Chondrocyte (in vitro differentiated cells): ENCODE measurements at regions not wholly inside any gene's neighbourhood (a gene's known extent, or its start where the extent isn't known, plus 50 kb on each side); places are given as distances from the start of the nearest gene placed in this dataset.

Experiments used
- DNase-seq: peaks from one replicate; pipeline ENCODE4 v3.0.0; 2021; ENCODE audit warnings: mixed read lengths, low spot score
- H3K27ac Mint-ChIP-seq: one replicate; pipeline ENCODE4 v1.8.0; 2021; ENCODE audit warnings: mild to moderate bottlenecking, moderate library complexity, mixed read lengths; ENCODE audit not compliant: unreplicated experiment
- H3K27me3 Mint-ChIP-seq: 2 replicates; pipeline ENCODE4 v1.8.0; 2021; ENCODE audit warnings: low read depth, mixed read lengths
- H3K36me3 Mint-ChIP-seq: 2 replicates; pipeline ENCODE4 v1.8.0; 2021; ENCODE audit warnings: low read depth, mixed read lengths
- H3K4me1 Mint-ChIP-seq: 2 replicates; pipeline ENCODE4 v1.8.0; 2021; ENCODE audit warnings: low read depth, mild to moderate bottlenecking, mixed read lengths
- H3K4me3 Mint-ChIP-seq: one replicate; pipeline ENCODE4 v1.8.0; 2021; ENCODE audit warnings: mild to moderate bottlenecking, moderate library complexity, mixed read lengths; ENCODE audit not compliant: unreplicated experiment
- H3K9me3 Mint-ChIP-seq: 2 replicates; pipeline ENCODE4 v1.8.0; 2021; ENCODE audit warnings: low read depth, mixed read lengths
- TF ChIP-seq, protein P1 (sequence below): fragments of 200-600 bp; sonication (generic); IDR thresholded peaks from 2 replicates; pipeline ENCODE4 v1.5.0; 2021; ENCODE audit warnings: antibody characterized with exemption, mild to moderate bottlenecking, moderate library complexity

GRCh38 chr2:129460299-129461198 lies 518.9 kb upstream of the RAB6C start:
- TF ChIP-seq, protein P1, sequence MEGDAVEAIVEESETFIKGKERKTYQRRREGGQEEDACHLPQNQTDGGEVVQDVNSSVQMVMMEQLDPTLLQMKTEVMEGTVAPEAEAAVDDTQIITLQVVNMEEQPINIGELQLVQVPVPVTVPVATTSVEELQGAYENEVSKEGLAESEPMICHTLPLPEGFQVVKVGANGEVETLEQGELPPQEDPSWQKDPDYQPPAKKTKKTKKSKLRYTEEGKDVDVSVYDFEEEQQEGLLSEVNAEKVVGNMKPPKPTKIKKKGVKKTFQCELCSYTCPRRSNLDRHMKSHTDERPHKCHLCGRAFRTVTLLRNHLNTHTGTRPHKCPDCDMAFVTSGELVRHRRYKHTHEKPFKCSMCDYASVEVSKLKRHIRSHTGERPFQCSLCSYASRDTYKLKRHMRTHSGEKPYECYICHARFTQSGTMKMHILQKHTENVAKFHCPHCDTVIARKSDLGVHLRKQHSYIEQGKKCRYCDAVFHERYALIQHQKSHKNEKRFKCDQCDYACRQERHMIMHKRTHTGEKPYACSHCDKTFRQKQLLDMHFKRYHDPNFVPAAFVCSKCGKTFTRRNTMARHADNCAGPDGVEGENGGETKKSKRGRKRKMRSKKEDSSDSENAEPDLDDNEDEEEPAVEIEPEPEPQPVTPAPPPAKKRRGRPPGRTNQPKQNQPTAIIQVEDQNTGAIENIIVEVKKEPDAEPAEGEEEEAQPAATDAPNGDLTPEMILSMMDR, result no peak
- Mint-ChIP-seq H3K9me3 (no peaks in the 10 kb centered on the region), H3K36me3 (no peaks in the 10 kb centered on the region), H3K4me1 (no peaks in the 10 kb centered on the region), H3K27me3 (no peaks in the 10 kb centered on the region), H3K4me3 (no peak overlapping the region), H3K27ac (no peak overlapping the region)
- no peak for DNase-seq

- no peaks in the 10 kb centered on the region for H3K4me1 Mint-ChIP-seq
- H3K27ac Mint-ChIP-seq, result no peak overlapping the region
- no peaks in the 10 kb centered on the region for H3K27me3 Mint-ChIP-seq
- TF ChIP-seq, protein P1, result no peak
- H3K4me3 Mint-ChIP-seq, result no peak overlapping the region
- DNase-seq, result no peak
- H3K9me3 Mint-ChIP-seq, result no peaks in the 10 kb centered on the region
- H3K36me3 Mint-ChIP-seq, result no peaks in the 10 kb centered on the region
Measured at GRCh38 chr2:129462349-129462748, 517.1 kb upstream of the RAB6C start.

GRCh38 chr2:129462967-129463366 lies 516.5 kb upstream of the RAB6C start:
- Mint-ChIP-seq H3K4me1 (no peaks in the 10 kb centered on the region), H3K36me3 (no peaks in the 10 kb centered on the region), H3K9me3 (no peaks in the 10 kb centered on the region), H3K27me3 (no peaks in the 10 kb centered on the region), H3K4me3 (no peak overlapping the region), H3K27ac (no peak overlapping the region)
- no peak for DNase-seq
- TF ChIP-seq, protein P1, result no peak

DNA sequence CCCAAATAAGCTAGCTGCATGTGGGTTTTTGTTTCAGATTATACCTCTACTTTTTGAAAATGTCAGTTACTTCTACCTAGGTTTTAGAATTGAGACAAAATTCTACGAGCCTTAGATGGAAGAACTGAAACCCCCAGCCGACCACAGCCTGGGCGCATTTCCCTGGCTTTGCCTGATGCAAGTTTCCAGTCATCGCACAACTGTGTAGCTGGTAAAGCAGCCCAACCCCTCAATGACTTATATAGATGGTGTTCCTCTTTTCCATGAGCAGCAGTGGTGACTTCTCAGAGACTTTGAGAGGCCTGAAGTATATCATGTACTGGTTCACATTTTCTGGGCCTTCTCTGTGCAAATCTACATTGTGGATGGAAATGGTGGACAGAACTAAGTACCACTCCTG lies 515.4 kb upstream of the RAB6C start:
- H3K4me1 Mint-ChIP-seq, result no peaks in the 10 kb centered on the region
- H3K4me3 Mint-ChIP-seq, result no peak overlapping the region
- H3K27ac Mint-ChIP-seq, result no peak overlapping the region
- no peaks in the 10 kb centered on the region for H3K9me3 Mint-ChIP-seq
- TF ChIP-seq, protein P1, result no peak
- no peak for DNase-seq
- no peaks in the 10 kb centered on the region for H3K27me3 Mint-ChIP-seq
- no peaks in the 10 kb centered on the region for H3K36me3 Mint-ChIP-seq

- H3K36me3 Mint-ChIP-seq, result no peaks in the 10 kb centered on the region
- TF ChIP-seq, protein P1, result no peak
- no peaks in the 10 kb centered on the region for H3K27me3 Mint-ChIP-seq
- H3K4me1 Mint-ChIP-seq, result no peaks in the 10 kb centered on the region
- H3K4me3 Mint-ChIP-seq, result no peak overlapping the region
- no peaks in the 10 kb centered on the region for H3K9me3 Mint-ChIP-seq
- no peak overlapping the region for H3K27ac Mint-ChIP-seq
- no peak for DNase-seq
Measured at GRCh38 chr2:129464631-129465030, 514.8 kb upstream of the RAB6C start.
